HG02759 (cell line): ENCODE measurements at regions not wholly inside any gene's neighbourhood (a gene's known extent, or its start where the extent isn't known, plus 50 kb on each side); places are given as distances from the start of the nearest gene placed in this dataset.

Source experiments
- ATAC-seq: cut with Tn5 transposase; IDR thresholded peaks from one replicate; pipeline ENCODE4 v1.9.1; 2021; ENCODE audit warnings: mild to moderate bottlenecking, moderate library complexity; ENCODE audit not compliant: unreplicated experiment

DNA sequence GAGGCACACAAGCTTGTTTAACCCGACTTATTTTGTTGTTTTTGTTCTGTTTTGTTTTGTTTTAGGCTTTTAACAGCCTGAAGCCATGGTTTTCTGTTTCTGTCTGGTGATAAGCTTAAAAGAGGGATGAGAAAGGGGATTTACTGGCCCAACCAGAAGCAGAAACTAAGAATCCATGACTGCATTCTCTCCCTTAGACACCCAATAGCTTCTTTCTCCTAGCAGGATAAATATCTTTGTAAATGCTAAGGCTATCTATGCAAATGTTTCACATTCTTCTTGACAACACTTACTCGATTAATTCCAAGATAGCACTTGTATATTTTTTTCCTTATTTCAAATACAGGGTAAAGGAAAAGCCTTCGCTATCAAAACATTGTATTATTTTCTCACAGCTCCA, 53.7 kb upstream of the SMAD1 start:
- ATAC-seq: no peak

DNA sequence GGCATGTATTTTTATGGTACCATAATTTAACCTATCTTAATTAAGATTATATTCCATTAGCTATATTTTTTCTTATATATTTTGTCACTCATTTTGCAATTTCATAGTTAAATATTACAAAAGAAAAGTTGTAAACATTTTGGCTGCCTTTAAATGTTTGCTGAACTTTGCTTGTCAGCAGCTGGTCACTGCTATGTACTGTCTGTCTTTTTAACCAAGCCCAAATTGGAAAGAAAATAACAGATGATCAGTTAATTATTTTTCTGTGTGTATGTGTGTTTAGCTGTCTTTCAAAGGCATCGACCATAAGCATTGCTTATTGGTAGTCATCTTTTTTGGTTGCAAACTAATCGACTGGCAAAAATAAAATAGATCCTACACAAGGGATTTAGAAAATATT, 54.4 kb upstream of the SMAD1 start:
- no peak for ATAC-seq

DNA sequence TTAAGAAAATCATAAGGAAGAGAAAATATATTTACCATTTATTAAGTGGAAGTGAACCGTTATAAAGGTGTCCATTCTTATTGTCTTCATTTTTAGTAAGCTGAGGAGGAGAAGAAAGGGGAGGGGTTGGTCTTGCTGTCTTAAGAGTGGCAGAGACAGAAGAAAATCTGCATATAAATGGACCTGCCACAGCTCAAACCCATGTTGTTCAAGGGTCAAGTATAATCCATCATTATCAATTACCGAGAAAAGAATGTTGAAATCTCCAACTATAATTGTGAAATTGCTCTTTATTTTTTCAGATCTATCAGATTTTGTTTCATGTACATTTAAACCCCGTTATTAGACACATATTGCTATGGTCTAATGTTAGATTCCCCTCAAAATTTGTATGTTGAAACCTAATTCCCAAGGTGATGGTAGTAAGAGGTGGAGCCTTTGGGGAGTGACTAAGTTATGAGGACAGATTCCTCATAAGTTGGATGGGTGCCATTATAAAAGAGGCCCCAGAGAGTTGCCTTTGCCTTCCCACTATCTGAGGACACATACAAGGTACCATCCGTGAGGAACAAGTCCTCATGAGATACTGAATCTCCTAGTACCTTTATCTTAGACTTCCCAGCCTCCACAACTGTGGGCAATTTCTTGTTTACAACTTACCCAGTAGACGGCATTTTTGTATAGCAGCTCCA, 58.5 kb upstream of the SMAD1 start:
- no peak for ATAC-seq

DNA sequence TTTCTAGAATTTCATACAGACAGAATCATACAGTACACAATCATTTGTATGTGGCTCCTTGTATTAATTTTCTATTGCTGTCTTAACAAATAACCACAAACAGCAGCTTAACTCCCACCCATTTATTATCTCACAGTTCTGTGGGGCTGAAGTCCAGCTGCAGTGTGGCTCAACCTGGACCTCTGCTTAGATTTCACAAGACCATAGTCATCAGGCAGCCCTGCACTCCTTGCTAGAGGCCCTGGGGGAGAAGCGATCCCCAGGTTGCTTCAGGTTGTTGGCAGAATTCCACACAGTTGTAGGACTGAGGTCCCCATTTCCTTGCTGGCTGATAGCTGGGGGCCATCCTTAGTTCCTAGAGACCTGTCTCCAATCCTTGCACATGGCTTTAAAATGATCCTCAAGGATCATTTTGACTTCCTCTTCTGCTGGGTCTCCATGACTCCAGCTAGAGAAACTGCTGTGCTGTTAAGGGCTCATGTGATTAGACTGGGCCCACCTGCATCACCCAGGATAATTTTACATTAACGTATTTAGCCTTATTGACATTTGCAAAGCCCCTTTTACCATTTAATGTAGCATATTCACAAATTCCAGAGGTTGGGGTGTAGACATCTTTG, 60.9 kb upstream of the SMAD1 start:
- no peak for ATAC-seq

DNA sequence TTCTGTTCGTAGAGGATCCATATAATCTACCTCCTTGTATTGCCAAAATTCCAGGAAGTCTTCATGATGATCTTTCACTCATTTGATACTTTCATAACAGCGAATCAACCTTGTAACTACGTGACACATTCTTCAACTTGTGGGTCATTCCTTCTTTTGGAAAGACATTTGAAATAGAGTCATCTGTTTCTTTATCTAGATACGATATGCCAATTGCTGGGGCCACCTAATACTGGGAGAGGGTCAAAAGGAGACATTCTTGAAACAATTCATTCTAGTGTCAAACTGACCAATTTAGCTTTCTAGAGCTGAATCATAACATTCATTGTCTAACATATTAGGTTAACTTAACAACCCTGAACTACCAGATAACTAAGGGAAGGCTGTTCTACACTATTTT, 62.9 kb upstream of the SMAD1 start:
- no peak for ATAC-seq

DNA sequence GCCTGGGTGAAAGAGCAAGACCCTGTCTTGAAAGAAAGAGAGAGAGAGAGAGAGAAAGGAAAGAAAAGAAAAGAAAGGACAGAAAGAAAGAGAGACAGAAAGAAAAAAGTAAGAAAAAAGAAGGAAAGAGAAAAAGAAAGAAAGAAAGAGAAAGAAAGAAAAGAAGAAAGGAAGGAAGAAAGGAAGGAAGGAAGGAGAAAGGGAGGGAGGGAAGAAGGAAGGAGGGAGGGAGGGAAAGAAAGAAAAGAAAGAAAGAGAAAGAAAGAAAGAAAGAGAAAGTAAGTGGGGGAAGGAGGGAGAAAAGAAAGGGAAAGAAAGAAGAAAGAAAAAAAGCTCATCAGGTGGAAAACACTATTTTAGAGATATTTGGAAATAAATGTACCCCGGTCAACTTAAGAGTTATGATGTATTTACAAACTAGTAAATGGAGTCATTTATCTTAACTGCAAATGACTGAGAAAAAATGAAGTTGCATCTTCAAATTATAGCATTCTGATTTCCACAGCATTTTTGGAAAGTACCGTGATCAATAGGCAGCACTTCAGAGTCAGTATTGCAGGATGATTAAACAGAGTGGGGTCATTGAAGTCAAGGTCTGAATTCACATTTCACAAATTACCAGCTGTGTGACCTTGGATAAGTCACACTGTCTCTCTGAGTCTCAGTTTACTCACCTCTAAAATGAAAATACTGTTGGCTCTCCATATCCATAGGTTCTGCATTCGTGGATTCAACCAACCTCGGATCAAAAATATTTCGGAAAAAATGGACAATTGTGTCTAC, 64.1 kb upstream of the SMAD1 start:
- ATAC-seq: no peak

DNA sequence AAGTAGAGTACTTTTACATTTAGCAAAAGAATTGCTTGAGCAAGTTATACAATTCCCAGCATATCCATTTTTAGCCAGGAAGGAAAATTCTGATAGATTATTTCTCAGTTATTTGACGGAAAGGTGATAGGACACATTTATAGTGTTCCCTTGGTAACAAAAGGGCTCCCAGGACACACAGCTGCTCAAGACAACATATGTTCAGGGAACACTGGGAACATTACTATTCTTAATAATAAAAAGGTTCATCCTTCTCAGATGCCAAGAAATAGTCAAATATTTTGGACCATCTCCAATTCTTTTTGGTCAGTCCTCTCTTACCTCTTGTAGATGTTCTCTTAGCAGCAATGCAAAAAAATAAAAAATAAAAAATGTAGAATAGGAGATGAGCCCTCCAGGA, 66.8 kb upstream of the SMAD1 start:
- no peak for ATAC-seq

DNA sequence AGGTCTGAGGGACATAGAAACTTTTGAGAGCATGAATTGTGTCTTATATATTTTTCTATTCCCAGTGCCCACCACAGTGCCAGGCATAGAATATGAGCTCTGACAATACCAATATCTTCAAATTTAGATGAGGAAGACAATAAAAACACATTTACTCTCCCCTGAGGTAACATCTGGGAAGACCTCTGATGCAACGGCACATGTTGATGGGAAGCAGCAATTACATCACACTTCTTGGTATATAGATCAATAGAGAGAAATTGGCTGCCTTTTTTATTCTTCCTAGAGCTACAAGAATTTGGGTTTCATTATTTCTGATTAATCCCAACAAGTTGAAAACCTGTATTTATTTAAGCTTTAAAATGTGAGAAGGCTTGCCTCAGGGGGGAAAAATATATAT, 67.4 kb upstream of the SMAD1 start:
- ATAC-seq: no peak

DNA sequence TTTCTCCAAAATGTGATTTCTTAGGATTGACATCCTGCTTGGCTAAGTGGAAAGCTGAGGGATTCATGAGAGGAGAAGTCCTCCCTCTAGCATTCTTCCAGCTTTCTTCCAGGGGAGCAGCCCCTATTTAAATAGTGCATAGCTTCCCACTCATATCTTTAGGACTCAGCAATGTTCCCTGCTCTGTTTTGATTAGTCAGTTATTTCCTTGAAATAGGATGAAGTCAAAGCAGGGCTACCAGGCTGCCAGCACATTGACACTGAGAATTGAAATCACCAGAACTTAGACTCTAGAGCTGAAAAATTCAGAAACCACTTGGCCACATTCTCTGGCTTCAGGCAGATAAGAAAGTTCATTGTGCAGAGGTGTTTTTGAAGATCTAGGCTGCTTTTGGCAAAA, 74.7 kb upstream of the SMAD1 start:
- no peak for ATAC-seq

DNA sequence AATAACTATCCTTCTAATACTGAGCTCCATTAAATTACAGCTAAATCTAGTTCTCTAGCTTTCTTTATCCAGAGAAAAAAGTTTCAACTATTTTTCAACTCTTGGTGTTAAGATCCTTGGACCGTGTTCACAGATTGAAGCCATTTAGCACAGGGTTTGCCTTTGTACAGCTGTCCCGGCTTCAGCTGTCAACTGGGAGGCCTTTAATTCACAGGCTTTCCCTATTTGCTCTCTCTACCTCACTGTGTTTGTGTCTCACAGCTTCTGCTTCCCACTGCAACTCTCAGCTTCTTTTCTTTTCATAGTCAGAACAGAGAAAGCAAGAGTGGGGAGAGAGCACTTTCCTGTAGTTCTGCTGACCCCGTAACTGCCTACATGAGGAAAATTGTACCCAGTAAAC, 76.9 kb upstream of the SMAD1 start:
- ATAC-seq: no peak

DNA sequence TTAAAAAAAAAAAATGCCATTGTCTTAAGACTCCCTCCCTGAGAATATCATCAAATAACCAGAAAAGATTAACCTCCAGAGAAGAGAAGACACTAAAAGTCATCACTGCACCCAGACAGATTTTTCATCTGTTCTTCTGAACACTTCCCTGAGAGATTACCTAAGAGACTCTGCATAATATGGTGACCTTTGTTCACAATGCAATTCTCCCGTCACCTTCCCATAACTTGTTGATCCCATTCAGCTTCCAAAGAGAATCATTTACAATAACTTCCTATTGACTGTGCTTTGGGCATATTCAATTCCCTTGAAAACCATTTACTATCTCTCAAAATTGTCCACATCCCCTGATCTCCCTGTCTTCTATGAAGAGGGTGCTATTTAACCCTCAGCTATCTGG, 85.1 kb upstream of the SMAD1 start:
- no peak for ATAC-seq

DNA sequence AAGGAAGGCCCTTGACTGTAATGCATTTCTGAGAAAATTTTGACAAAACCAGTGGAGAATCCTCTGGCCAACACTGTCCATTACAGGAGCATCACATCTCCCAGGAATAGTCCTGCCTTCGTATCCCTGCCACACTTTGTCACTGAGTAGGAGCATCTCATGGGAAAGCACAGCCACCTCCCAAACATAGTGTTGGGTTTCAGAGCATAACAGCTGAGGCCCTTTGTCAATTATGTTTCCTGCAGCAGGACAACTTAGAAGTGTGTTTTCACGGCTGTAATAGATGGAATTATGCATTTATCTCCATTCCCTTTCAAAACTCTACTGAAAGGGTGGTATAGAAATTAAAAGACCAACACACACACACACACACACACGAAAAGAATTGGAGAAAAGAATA, 91.1 kb upstream of the SMAD1 start:
- no peak for ATAC-seq

DNA sequence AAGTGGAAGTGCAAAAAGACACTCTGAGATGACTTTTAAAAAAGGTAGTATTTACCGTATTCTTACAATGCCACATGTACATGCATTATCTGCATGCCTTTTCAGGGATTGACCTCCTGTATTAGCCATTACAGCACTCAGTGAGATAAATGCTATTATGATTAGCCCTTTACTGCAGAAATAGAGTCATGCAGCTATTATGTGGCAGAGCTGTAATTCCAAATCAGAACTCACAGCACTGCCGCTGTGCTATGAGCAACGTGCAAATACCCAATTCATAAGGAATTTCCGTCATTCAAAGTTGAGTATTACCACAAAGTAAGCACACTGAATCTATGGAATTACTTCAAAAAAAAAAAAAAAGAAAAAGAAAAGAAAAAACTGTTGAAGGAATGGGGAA, 92.1 kb upstream of the SMAD1 start:
- no peak for ATAC-seq

DNA sequence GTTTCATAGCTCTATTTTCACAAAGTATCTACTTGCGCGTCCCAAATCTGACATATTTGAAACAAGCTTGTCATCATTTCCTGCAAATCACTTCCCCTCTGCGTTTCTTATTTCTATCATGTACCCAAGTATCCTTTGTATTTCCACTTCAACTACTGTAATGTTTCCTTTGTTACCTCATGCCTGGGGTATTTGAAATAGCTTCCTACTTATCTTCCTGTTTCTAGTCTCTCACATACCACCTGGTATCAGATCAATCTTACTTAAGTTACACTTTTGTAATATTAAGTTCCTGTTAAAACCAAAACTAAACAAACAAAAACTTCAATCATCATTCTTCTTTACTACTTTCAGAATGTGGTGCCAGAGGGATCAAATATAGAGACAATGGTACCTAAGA, 93.6 kb upstream of the SMAD1 start:
- no peak for ATAC-seq

DNA sequence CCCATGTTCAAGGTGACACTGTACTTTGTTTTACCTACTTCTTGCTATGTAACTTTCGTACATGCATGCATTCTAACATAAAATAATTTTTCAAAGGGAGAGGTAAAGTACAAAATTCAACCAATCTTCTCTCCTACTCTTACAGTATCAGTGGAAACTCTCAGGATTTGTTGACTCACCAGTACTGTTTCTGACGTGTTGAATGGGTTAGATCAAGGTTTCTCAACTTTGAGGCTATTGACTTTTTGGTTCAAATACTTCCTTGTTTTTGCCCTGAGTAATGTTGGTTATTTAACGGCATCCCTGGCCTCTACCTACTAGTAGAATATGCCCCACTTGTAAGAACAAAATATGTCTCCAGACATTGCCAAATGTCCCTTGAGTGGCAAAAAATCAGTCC, 94.6 kb upstream of the SMAD1 start:
- no peak for ATAC-seq

DNA sequence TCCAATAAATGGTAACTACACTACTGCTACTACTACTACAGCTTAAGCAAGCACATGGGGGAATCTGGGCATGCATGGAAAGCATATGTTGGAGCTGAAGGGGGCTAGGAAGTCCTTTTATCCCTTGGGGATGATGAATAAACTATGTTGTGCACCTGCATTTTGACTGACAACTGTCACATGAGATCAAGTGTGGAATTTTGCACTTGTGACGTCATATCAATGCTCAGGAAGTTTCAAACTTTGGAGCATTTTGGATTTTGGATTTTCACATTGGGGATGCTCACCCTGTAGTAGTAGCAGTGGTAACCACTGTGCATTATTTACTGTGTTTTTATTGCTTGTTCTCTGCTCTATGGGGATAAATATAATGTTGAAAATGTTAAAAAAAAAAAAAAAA, 100.5 kb upstream of the SMAD1 start:
- ATAC-seq: no peak

DNA sequence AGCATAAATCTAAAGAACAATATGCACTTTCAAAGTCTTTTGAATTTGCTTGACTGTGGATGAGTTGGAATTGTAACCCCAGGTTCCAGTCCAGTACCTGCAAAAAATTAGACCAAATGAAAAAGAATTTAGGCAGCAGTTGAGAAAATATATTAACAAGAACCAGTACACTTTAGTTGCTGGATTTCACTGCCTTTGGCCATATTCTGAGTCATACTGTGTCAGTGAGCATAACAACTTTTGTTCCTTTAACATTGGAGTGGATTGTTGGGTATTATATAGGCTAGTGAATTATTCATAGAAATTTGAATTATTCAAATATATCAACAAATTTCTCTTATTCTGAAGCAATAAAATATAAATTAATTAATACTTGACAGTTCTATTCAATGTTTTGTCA, 101.5 kb upstream of the SMAD1 start:
- no peak for ATAC-seq

DNA sequence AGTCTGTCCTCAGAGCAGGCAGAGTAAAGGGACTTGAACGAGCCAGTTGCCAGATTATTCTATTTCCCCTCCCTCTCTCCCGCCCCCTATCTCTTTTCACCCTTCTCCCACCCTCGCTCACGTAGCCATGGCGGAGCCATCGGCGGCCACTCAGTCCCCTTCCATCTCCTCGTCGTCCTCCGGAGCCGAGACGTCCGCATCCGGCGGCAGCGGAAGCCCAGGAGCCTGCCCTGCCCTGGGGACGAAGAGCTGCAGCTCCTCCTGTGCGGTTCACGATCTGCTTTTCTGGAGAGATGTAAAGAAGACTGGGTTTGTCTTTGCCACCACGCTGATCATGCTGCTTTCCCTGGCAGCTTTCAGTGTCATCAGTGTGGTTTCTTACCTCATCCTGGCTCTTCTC, 106.2 kb upstream of the SMAD1 start:
- no peak for ATAC-seq

DNA sequence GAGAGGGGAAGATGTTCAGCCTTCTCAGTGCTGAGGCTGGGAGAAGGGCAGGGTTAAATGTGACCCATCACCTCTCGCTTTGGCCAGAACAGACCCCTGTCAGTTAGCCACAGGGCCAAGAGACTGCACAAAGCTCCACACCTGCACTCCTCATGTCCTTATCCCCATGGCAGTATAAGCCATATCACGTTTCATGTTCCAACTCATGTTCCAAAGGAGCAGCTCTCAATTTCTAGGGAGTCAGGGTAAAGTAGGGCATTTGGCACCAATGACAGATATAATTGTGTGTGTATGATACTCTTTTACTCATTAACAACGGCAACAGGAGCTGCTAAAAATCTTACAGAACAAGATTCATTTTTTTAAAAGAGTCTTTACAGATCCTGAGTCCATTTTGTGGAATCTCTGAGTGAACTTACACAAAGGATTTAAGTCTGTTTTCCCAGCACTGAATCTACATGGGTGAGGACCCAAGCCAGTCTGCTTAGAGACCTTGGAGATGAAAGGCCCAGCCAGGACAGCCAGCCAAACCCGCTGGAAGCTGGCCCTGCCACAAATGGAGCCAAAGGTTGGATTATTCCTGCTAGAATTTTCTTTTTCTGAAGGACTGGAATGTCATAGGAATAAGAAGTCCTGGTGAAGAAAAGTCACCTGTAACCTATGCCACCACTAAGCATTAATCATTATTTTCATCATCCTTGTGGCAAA, 129.1 kb upstream of the SMAD1 start:
- ATAC-seq: no peak

DNA sequence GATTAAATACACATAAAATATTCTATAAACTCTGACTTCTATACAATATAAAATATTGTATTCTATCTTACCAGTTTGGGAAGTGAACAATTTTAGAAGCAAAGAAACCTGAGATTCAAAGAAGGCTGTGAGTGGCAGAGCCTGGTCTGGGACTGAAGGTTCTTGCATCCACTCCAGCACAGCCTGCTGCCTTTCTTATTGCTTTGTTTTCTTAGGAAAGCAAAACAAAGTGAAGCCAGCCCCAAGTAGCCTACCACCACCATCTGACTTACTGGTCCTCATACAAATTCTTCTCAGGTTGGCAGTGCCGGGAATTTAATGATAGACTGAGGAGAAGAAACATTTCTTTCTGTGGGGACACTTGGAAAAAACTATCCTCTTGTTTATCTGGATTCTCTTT, 129.7 kb upstream of the SMAD1 start:
- ATAC-seq: no peak

DNA sequence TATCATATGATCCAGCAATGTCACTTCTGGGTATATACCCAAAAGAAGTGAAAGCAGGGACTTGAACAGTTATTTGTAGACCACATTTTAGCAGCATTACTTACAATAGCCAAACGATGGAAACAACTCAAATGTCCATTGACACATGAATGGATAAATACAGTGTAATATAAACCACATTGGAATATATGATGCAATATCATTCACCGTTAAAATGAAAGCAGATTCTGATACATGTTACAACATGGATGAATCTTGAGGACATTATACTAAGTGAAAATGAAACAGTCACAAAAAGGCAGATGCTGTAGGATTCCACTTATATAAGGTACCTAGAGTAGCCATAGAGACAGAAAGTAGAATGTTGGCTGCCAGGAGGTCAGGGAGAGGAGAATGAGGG, 130.5 kb upstream of the SMAD1 start:
- ATAC-seq: no peak

DNA sequence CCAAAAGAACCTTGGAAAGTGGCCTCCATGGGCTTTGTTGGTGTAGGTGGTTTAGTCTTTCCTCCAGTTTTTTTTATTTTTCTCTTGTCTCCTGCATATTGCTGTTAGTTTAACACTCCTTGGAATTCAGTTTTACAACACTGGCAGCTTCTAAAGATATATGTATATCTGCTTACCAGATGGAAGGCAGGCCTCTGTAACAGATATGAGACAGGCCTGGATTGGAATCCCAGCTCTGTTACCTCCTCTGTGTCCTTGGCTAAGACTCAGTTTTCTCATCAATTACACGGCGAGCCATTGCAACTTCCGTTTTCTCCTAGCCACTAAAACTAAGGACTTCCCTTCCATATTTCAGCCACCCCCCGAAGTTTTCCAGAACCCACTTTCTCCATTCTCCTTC, 133.4 kb upstream of the SMAD1 start:
- ATAC-seq: no peak
